GM23338 (cell line): ENCODE measurements at regions not wholly inside any gene's neighbourhood (a gene's known extent, or its start where the extent isn't known, plus 50 kb on each side); places are given as distances from the start of the nearest gene placed in this dataset.

ENCODE experiments used
- ATAC-seq: fragments of 200-7000 bp; cut with Tn5 transposase; 3 replicates; pipeline ENCODE4 v1.9.1; 2020
- DNase-seq: peaks from one replicate; pipeline ENCODE4 v3.0.0-alpha.2; 2015; ENCODE audit warnings: low spot score
- H2AFZ ChIP-seq: fragments of 200-600 bp; sonication (generic); 2 replicates; pipeline ENCODE4 v1.8.0; 2016; ENCODE audit warnings: antibody characterized with exemption, mild to moderate bottlenecking, moderate library complexity
- H3F3A ChIP-seq: fragments of 200-600 bp; sonication (generic); replicated peaks from 2 replicates; pipeline ENCODE4 v1.8.0; 2017; ENCODE audit warnings: antibody characterized with exemption, mixed run types, low read depth
- H3K27ac ChIP-seq: fragments of 200-600 bp; sonication (generic); 2 replicates; pipeline ENCODE4 v1.6.1; 2016; ENCODE audit warnings: low read depth
- H3K27me3 ChIP-seq: fragments of 200-600 bp; sonication (generic); 2 replicates; pipeline ENCODE4 v1.8.0; 2016; ENCODE audit warnings: mild to moderate bottlenecking, mixed run types, moderate library complexity; ENCODE audit not compliant: insufficient read depth
- H3K36me3 ChIP-seq: fragments of 200-600 bp; sonication (generic); 2 replicates; pipeline ENCODE4 v1.8.0; 2016; ENCODE audit warnings: mild to moderate bottlenecking; ENCODE audit not compliant: insufficient read depth
- H3K4me1 ChIP-seq: fragments of 200-600 bp; sonication (generic); 2 replicates; pipeline ENCODE4 v1.8.0; 2016; ENCODE audit warnings: mild to moderate bottlenecking, moderate library complexity; ENCODE audit not compliant: insufficient read depth
- H3K4me2 ChIP-seq: fragments of 200-600 bp; sonication (generic); 2 replicates; pipeline ENCODE4 v1.7.1; 2017; ENCODE audit warnings: mixed run types
- H3K4me3 ChIP-seq: fragments of 200-600 bp; sonication (generic); 2 replicates; pipeline ENCODE4 v1.6.1; 2016; ENCODE audit warnings: mixed run types
- H3K79me2 ChIP-seq: fragments of 200-600 bp; sonication (generic); replicated peaks from 2 replicates; pipeline ENCODE4 v1.8.0; 2017; ENCODE audit warnings: mild to moderate bottlenecking; ENCODE audit not compliant: insufficient read depth
- H3K9me2 ChIP-seq: fragments of 200-600 bp; sonication (generic); 2 replicates; pipeline ENCODE4 v1.8.0; 2017; ENCODE audit not compliant: insufficient read depth
- H4K20me1 ChIP-seq: fragments of 200-600 bp; sonication (generic); replicated peaks from 2 replicates; pipeline ENCODE4 v1.8.0; 2017; ENCODE audit warnings: mild to moderate bottlenecking; ENCODE audit not compliant: insufficient read depth
- H3K27ac Mint-ChIP-seq: 2 replicates; pipeline ENCODE4 v1.8.0; 2020; ENCODE audit warnings: inconsistent platforms, mild to moderate bottlenecking, moderate library complexity, mixed read lengths
- H3K27me3 Mint-ChIP-seq: 3 replicates; pipeline ENCODE4 v1.8.0; 2022; ENCODE audit warnings: low read depth, mild to moderate bottlenecking, moderate library complexity, mixed read lengths, inconsistent platforms; ENCODE audit not compliant: insufficient read depth, poor library complexity
- H3K36me3 Mint-ChIP-seq: 3 replicates; pipeline ENCODE4 v1.8.0; 2021; ENCODE audit warnings: low read depth, mild to moderate bottlenecking, inconsistent platforms, moderate library complexity, mixed read lengths
- H3K4me1 Mint-ChIP-seq: 3 replicates; pipeline ENCODE4 v1.8.0; 2020; ENCODE audit warnings: mild to moderate bottlenecking, inconsistent platforms, mixed read lengths
- H3K4me3 Mint-ChIP-seq: 3 replicates; pipeline ENCODE4 v1.8.0; 2021; ENCODE audit warnings: moderate library complexity, mild to moderate bottlenecking, inconsistent platforms, mixed read lengths
- H3K9me3 Mint-ChIP-seq: 3 replicates; pipeline ENCODE4 v1.8.0; 2020; ENCODE audit warnings: moderate library complexity, mild to moderate bottlenecking, inconsistent platforms, mixed read lengths
- CREB1 ChIP-seq: fragments of 250-450 bp; sonication (Bioruptor Pico); IDR thresholded peaks from 2 replicates; pipeline ENCODE4 v1.5.0; 2020; ENCODE audit warnings: low read depth, mild to moderate bottlenecking, moderate library complexity
- CTCF ChIP-seq, 2 experiments: fragments of 200-600 bp in 1 of 2; sonication (generic) in 1 of 2; conservative IDR thresholded peaks; 2 replicates each; pipeline versions ENCODE4 v1.5.1 to v1.6.1; 2016 to 2017; ENCODE audit warnings: antibody characterized with exemption in 2 of 2, low read depth in 2 of 2, mild to moderate bottlenecking in 2 of 2, moderate library complexity in 1 of 2
- ETS1 ChIP-seq: IDR thresholded peaks from 2 replicates; pipeline ENCODE4 v1.6.1; 2016; ENCODE audit warnings: antibody characterized with exemption
- EZH2 ChIP-seq: fragments of 200-600 bp; sonication (generic); IDR thresholded peaks from one replicate; pipeline ENCODE4 v1.8.0; 2017; ENCODE audit warnings: antibody characterized with exemption, mild to moderate bottlenecking, low read depth; ENCODE audit not compliant: unreplicated experiment
- NANOG ChIP-seq: IDR thresholded peaks from 2 replicates; pipeline ENCODE4 v1.6.1; 2016; ENCODE audit warnings: antibody characterized with exemption, borderline replicate concordance
- POLR2AphosphoS5 ChIP-seq: IDR thresholded peaks from 2 replicates; pipeline ENCODE4 v1.6.1; 2016; ENCODE audit warnings: antibody characterized with exemption, low read depth
- STAT1 ChIP-seq: IDR thresholded peaks from one replicate; pipeline ENCODE4 v1.6.1; 2016; ENCODE audit warnings: antibody characterized with exemption; ENCODE audit not compliant: unreplicated experiment
- TF ChIP-seq, protein P1 (sequence below): IDR thresholded peaks from one replicate; pipeline ENCODE4 v1.6.1; 2018; ENCODE audit warnings: antibody characterized with exemption; ENCODE audit not compliant: unreplicated experiment

GRCh38 chr6:41445261-41445660 lies 100.9 kb upstream of the FOXP4 start:
- ATAC-seq: no peak
- H3K4me1 ChIP-seq: peaks cover 32% of the 10 kb centered on the region
- H3K79me2 ChIP-seq: no peaks in the 10 kb centered on the region
- peaks cover 47% of the 10 kb centered on the region for H3K27me3 ChIP-seq
- H3K4me1 Mint-ChIP-seq: peaks cover 38% of the 10 kb centered on the region
- H3K27ac ChIP-seq: no peak overlapping the region
- no peaks in the 10 kb centered on the region for H3K9me2 ChIP-seq
- H3K27ac Mint-ChIP-seq: no peak overlapping the region
- H3K27me3 Mint-ChIP-seq: peaks cover 38% of the 10 kb centered on the region
- H2AFZ ChIP-seq: no peak overlapping the region
- no peak overlapping the region for H3K4me3 Mint-ChIP-seq
- H3K4me3 ChIP-seq: no peak overlapping the region
- no peaks in the 10 kb centered on the region for H3K36me3 ChIP-seq
- no peaks in the 10 kb centered on the region for H4K20me1 ChIP-seq
- no peaks in the 10 kb centered on the region; the same call in 2 of the 3 replicates for H3K9me3 Mint-ChIP-seq
- TF ChIP-seq, protein P1, sequence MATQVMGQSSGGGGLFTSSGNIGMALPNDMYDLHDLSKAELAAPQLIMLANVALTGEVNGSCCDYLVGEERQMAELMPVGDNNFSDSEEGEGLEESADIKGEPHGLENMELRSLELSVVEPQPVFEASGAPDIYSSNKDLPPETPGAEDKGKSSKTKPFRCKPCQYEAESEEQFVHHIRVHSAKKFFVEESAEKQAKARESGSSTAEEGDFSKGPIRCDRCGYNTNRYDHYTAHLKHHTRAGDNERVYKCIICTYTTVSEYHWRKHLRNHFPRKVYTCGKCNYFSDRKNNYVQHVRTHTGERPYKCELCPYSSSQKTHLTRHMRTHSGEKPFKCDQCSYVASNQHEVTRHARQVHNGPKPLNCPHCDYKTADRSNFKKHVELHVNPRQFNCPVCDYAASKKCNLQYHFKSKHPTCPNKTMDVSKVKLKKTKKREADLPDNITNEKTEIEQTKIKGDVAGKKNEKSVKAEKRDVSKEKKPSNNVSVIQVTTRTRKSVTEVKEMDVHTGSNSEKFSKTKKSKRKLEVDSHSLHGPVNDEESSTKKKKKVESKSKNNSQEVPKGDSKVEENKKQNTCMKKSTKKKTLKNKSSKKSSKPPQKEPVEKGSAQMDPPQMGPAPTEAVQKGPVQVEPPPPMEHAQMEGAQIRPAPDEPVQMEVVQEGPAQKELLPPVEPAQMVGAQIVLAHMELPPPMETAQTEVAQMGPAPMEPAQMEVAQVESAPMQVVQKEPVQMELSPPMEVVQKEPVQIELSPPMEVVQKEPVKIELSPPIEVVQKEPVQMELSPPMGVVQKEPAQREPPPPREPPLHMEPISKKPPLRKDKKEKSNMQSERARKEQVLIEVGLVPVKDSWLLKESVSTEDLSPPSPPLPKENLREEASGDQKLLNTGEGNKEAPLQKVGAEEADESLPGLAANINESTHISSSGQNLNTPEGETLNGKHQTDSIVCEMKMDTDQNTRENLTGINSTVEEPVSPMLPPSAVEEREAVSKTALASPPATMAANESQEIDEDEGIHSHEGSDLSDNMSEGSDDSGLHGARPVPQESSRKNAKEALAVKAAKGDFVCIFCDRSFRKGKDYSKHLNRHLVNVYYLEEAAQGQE: no peak
- TF ChIP-seq ETS1 (no peak), CREB1 (CRISPR knock-in tag) (no peak), STAT1 (no peak), EZH2 (no peak)
- H3K36me3 Mint-ChIP-seq: no peaks in the 10 kb centered on the region; the same call in 2 of the 3 replicates
- H3F3A ChIP-seq: peaks cover 3% of the 10 kb centered on the region; the same call in 1 of the 2 replicates
- H3K4me2 ChIP-seq: no peak overlapping the region
- no peak for DNase-seq

GRCh38 chr6:41446132-41446531 lies 100.0 kb upstream of the FOXP4 start:
- H3K27ac Mint-ChIP-seq: no peak overlapping the region
- Histone ChIP-seq H4K20me1 (no peaks in the 10 kb centered on the region), H3K79me2 (no peaks in the 10 kb centered on the region), H3K27ac (no peak overlapping the region), H3K4me1 (peaks cover 26% of the 10 kb centered on the region), H3K36me3 (no peaks in the 10 kb centered on the region), H3K4me3 (no peak overlapping the region), H3K4me2 (no peak overlapping the region), H3K27me3 (peaks cover 42% of the 10 kb centered on the region), H3F3A (peaks cover 3% of the 10 kb centered on the region; the same call in 1 of the 2 replicates), H3K9me2 (no peaks in the 10 kb centered on the region), H2AFZ (no peak overlapping the region)
- ATAC-seq: no peak
- no peak for DNase-seq
- peaks cover 40% of the 10 kb centered on the region for H3K27me3 Mint-ChIP-seq
- peaks cover 37% of the 10 kb centered on the region for H3K4me1 Mint-ChIP-seq
- no peaks in the 10 kb centered on the region; the same call in 2 of the 3 replicates for H3K9me3 Mint-ChIP-seq
- H3K36me3 Mint-ChIP-seq: no peaks in the 10 kb centered on the region; the same call in 2 of the 3 replicates
- no peak overlapping the region for H3K4me3 Mint-ChIP-seq
- TF ChIP-seq NANOG: no peak
- TF ChIP-seq, protein P1: no peak
- no peak for TF ChIP-seq POLR2AphosphoS5
- TF ChIP-seq CTCF (conservative IDR thresholded peaks at IDR 0.05; ENCODE audit: low read depth in 2 of 2): no peak
